Middle frontal gyrus (tissue), 1 donor: ENCODE measurements at regions not wholly inside any gene's neighbourhood (a gene's known extent, or its start where the extent isn't known, plus 50 kb on each side); places are given as distances from the start of the nearest gene placed in this dataset.

ENCODE experiments used
- DNase-seq: peaks from one replicate; pipeline ENCODE4 v3.0.0-alpha.2; 2015; ENCODE audit warnings: low spot score; ENCODE audit errors: extremely low spot score

GRCh38 chr6:19128701-19129100 lies 708.5 kb upstream of the ID4 start:
- DNase-seq = no peak

GRCh38 chr6:19135706-19136105 lies 701.5 kb upstream of the ID4 start:
- DNase-seq = no peak

GRCh38 chr6:19137505-19137904 lies 699.7 kb upstream of the ID4 start:
- DNase-seq = no peak

- DNase-seq = no peak
Measured at GRCh38 chr6:19142275-19142674, 694.9 kb upstream of the ID4 start.

GRCh38 chr6:19150307-19150706 lies 686.9 kb upstream of the ID4 start:
- DNase-seq = no peak

GRCh38 chr6:19153270-19153980 lies 683.7 kb upstream of the ID4 start:
- DNase-seq = no peak

- no peak for DNase-seq
Measured at GRCh38 chr6:19153981-19154295, 683.2 kb upstream of the ID4 start.

- DNase-seq = no peak
Measured at GRCh38 chr6:19156443-19156842, 680.7 kb upstream of the ID4 start.

GRCh38 chr6:19157486-19157885 lies 679.7 kb upstream of the ID4 start:
- DNase-seq = no peak

GRCh38 chr6:19158586-19158985 lies 678.6 kb upstream of the ID4 start:
- DNase-seq = no peak

- DNase-seq = no peak
Measured at GRCh38 chr6:19159089-19159488, 678.1 kb upstream of the ID4 start.

GRCh38 chr6:19159561-19159960 lies 677.6 kb upstream of the ID4 start:
- no peak for DNase-seq

- no peak for DNase-seq
Measured at GRCh38 chr6:19160081-19160730, 677.0 kb upstream of the ID4 start.

GRCh38 chr6:19167251-19167650 lies 669.9 kb upstream of the ID4 start:
- no peak for DNase-seq

GRCh38 chr6:19169366-19169765 lies 667.8 kb upstream of the ID4 start:
- DNase-seq = no peak

GRCh38 chr6:19175023-19175422 lies 662.1 kb upstream of the ID4 start:
- no peak for DNase-seq

GRCh38 chr6:19180348-19181072 lies 656.7 kb upstream of the ID4 start:
- no peak for DNase-seq

- no peak for DNase-seq
Measured at GRCh38 chr6:19181211-19181610, 656.0 kb upstream of the ID4 start.

- DNase-seq = no peak
Measured at GRCh38 chr6:19193624-19194023, 643.5 kb upstream of the ID4 start.

GRCh38 chr6:19204445-19204844 lies 632.7 kb upstream of the ID4 start:
- DNase-seq = no peak

- no peak for DNase-seq
Measured at GRCh38 chr6:19205076-19205475, 632.1 kb upstream of the ID4 start.

- DNase-seq = no peak
Measured at GRCh38 chr6:19209202-19209601, 628.0 kb upstream of the ID4 start.
